ENCODE measurements at regions not wholly inside any gene's neighbourhood (a gene's known extent, or its start where the extent isn't known, plus 50 kb on each side); places are given as distances from the start of the nearest gene placed in this dataset.

- no peak for TF ChIP-seq HMGXB4 (CRISPR knock-in tag; IDR thresholded peaks at IDR 0.05)
Observed at GRCh38 chr3:30222441-30222840, 384.0 kb upstream of the TGFBR2 start (continued).

GRCh38 chr3:30225021-30225420 is 381.4 kb upstream of the TGFBR2 start:
- H3K4me1 Mint-ChIP-seq, result peaks cover 13% of the 10 kb centered on the region
- TF ChIP-seq ZNF263 (CRISPR knock-in tag; IDR thresholded peaks at IDR 0.05; ENCODE audit: low read depth) (no peak), ZNF396 (CRISPR knock-in tag; IDR thresholded peaks at IDR 0.05; ENCODE audit: borderline replicate concordance) (no peak), ZNF121 (CRISPR knock-in tag; IDR thresholded peaks at IDR 0.05) (no peak), ATF2 (CRISPR knock-in tag; IDR thresholded peaks at IDR 0.05; ENCODE audit: borderline replicate concordance, low read depth) (no peak), ZNF317 (CRISPR knock-in tag; IDR thresholded peaks at IDR 0.05; ENCODE audit: borderline replicate concordance, low read depth) (no peak), KAT7 (CRISPR knock-in tag; IDR thresholded peaks at IDR 0.05; ENCODE audit: borderline replicate concordance) (no peak), IRF1 (CRISPR knock-in tag; IDR thresholded peaks at IDR 0.05) (no peak), SMAD4 (CRISPR knock-in tag; IDR thresholded peaks at IDR 0.05) (no peak), TCF7 (CRISPR knock-in tag; IDR thresholded peaks at IDR 0.05; ENCODE audit: low read depth) (no peak), ZNF671 (CRISPR knock-in tag; IDR thresholded peaks at IDR 0.05) (no peak), ELF4 (CRISPR knock-in tag; IDR thresholded peaks at IDR 0.05; ENCODE audit: low read depth) (no peak), FOXP4 (CRISPR knock-in tag; IDR thresholded peaks at IDR 0.05) (no peak), ZBTB43 (CRISPR knock-in tag; IDR thresholded peaks at IDR 0.05) (no peak), NFYB (CRISPR knock-in tag; conservative IDR thresholded peaks at IDR 0.05; ENCODE audit: low read depth) (no peak)
- H3K27me3 Mint-ChIP-seq (ENCODE audit: low read depth), result no peaks in the 10 kb centered on the region
- no peaks in the 10 kb centered on the region for H3K9me3 Mint-ChIP-seq
- no peak overlapping the region for H3K27ac Mint-ChIP-seq
- no peaks in the 10 kb centered on the region for H3K36me3 Mint-ChIP-seq
- no peak for DNase-seq (ENCODE audit: low spot score)
- ATAC-seq, result no peak
- ChIA-PET CTCF (no interaction called here), POLR2A (no interaction called here)
- H3K4me3 Mint-ChIP-seq, result no peak overlapping the region

- Mint-ChIP-seq H3K27me3 (ENCODE audit: low read depth) (no peaks in the 10 kb centered on the region), H3K27ac (no peak overlapping the region), H3K9me3 (no peaks in the 10 kb centered on the region), H3K4me1 (peaks cover 18% of the 10 kb centered on the region), H3K4me3 (no peak overlapping the region), H3K36me3 (no peaks in the 10 kb centered on the region)
- ATAC-seq, result no peak
- ChIA-PET CTCF (no interaction called here), POLR2A (no interaction called here)
- TF ChIP-seq E2F1 (CRISPR knock-in tag; IDR thresholded peaks at IDR 0.05) (no peak), MAX (CRISPR knock-in tag; IDR thresholded peaks at IDR 0.05) (no peak), NR3C1 (CRISPR knock-in tag; conservative IDR thresholded peaks at IDR 0.05; ENCODE audit: low read depth) (no peak), TP53 (CRISPR knock-in tag; IDR thresholded peaks at IDR 0.05) (no peak), NFYB (CRISPR knock-in tag; conservative IDR thresholded peaks at IDR 0.05; ENCODE audit: low read depth) (no peak), SOX15 (CRISPR knock-in tag; IDR thresholded peaks at IDR 0.05) (no peak)
- no peak for DNase-seq (ENCODE audit: low spot score)
Observed at GRCh38 chr3:30226601-30227151, 379.7 kb upstream of the TGFBR2 start.
